ENCODE measurements at regions not wholly inside any gene's neighbourhood (a gene's known extent, or its start where the extent isn't known, plus 50 kb on each side); places are given as distances from the start of the nearest gene placed in this dataset.

DNA sequence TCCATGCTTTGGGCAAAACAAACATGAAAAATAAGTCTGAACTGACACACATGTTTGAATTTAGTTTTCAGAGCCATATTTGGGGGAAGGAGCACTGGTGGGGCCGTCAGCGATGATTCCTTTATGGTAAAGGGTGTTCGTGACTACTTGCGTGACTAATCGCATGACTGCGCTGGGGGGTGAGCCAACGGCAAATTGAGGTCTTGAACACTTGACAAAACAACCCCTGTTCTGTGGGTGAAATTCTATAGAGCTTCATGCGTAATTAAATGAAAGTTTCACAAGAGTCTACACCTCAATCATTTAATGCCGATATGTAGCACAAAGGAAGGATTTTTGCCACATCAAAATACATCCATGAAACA is 127.5 kb upstream of the CYP1B1 start:
- TF ChIP-seq, protein P1, sequence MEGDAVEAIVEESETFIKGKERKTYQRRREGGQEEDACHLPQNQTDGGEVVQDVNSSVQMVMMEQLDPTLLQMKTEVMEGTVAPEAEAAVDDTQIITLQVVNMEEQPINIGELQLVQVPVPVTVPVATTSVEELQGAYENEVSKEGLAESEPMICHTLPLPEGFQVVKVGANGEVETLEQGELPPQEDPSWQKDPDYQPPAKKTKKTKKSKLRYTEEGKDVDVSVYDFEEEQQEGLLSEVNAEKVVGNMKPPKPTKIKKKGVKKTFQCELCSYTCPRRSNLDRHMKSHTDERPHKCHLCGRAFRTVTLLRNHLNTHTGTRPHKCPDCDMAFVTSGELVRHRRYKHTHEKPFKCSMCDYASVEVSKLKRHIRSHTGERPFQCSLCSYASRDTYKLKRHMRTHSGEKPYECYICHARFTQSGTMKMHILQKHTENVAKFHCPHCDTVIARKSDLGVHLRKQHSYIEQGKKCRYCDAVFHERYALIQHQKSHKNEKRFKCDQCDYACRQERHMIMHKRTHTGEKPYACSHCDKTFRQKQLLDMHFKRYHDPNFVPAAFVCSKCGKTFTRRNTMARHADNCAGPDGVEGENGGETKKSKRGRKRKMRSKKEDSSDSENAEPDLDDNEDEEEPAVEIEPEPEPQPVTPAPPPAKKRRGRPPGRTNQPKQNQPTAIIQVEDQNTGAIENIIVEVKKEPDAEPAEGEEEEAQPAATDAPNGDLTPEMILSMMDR (IDR thresholded peaks at IDR 0.05): no peak
- Histone ChIP-seq H3K4me3 (no peak overlapping the region), H3K36me3 (no peaks in the 10 kb centered on the region), H3K9me3 (no peaks in the 10 kb centered on the region), H3K4me1 (no peaks in the 10 kb centered on the region), H3K27ac (no peak overlapping the region), H3K27me3 (ENCODE audit: low read depth) (no peaks in the 10 kb centered on the region)
- no peak for DNase-seq
- intact Hi-C loops (cut with DNase I): no loop called here
- ATAC-seq: no peak

DNA sequence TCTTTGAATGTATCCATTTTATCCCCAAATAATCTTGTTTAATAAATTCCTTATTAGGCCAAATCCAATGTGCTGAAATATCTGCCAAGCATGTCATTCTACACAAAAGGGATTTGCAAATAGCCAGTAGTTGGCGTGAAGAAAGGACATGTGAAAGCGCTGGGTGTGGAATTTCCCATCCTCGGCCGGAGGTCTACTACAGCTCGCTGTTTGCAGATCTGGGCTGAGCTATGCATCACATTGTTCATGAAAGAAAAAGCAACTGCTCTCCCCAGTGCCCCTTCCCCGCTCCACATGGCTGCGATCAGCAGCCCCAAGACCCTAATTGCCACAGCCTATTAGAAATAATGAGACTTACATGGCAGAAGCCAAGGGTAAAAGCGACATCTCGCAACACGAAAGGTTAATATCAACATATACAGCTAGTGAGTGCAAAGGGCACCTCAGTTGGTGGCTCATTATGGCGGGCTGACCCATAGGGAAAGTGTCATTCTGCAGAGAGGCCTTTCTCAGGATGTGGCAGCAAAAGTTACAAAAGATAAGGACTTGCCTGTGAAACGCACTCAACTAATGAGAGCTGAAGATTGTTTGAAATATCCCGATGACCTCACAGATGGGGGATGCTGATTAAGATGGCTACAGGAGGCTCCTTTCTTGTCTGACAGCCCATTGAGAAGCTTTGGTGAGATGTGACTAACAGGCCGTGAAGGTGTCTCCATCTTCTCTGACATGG is 126.9 kb upstream of the CYP1B1 start:
- Histone ChIP-seq H3K36me3 (no peaks in the 10 kb centered on the region), H3K4me1 (no peaks in the 10 kb centered on the region), H3K27me3 (ENCODE audit: low read depth) (no peaks in the 10 kb centered on the region), H3K9me3 (no peaks in the 10 kb centered on the region), H3K27ac (no peak overlapping the region), H3K4me3 (no peak overlapping the region)
- DNase-seq (no peak), ATAC-seq (no peak)
- TF ChIP-seq, protein P1 (IDR thresholded peaks at IDR 0.05): no peak
- intact Hi-C loops (cut with DNase I): no loop called here

DNA sequence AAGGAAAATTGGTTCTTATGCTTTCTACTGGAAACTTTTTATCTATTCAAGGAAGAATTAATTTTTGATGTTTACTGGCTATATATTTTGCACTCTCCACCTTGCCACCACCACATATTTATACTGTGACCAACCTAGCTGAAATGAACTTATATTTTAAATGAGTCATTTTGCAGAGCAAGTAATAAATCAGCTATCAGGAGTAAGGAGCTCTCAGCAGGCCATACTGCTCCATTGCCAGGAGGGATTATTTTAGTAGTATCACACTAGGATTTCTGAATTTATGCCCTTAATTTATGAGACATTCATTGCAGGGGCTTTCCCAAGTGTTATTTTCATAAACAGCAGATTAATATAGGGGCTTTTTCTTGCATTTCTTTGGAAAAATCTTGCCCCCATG is 125.8 kb upstream of the CYP1B1 start:
- Histone ChIP-seq H3K27ac (no peak overlapping the region), H3K4me1 (no peaks in the 10 kb centered on the region), H3K36me3 (no peaks in the 10 kb centered on the region), H3K4me3 (no peak overlapping the region), H3K9me3 (no peaks in the 10 kb centered on the region), H3K27me3 (ENCODE audit: low read depth) (no peaks in the 10 kb centered on the region)
- intact Hi-C loops (cut with DNase I): no loop called here
- no peak for ATAC-seq
- no peak for DNase-seq
- TF ChIP-seq, protein P1 (IDR thresholded peaks at IDR 0.05): no peak

DNA sequence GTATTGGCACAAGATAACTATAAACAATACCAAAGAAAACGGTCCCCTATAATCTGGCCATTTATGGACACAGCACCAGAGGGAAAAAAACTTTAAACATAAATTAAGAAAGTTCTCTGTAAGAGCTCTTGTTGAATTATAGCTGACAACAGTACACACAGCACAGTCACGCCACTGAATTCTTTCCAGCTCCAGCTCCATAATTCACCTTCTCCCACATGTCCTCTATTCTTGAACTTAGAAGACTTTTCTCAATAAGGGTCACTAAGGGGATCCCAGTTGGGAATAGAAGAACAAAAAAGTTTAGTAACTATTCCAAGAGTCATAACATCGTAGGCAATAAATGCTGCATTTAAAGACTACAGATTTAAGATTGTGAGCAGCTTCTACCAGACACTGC is 124.6 kb upstream of the CYP1B1 start:
- intact Hi-C loops (cut with DNase I): no loop called here
- ATAC-seq: no peak
- H3K9me3 ChIP-seq: no peaks in the 10 kb centered on the region
- no peaks in the 10 kb centered on the region for H3K4me1 ChIP-seq
- H3K4me3 ChIP-seq: no peak overlapping the region
- no peaks in the 10 kb centered on the region for H3K36me3 ChIP-seq
- H3K27ac ChIP-seq: no peak overlapping the region
- no peak for DNase-seq
- TF ChIP-seq, protein P1 (IDR thresholded peaks at IDR 0.05): no peak
- H3K27me3 ChIP-seq (ENCODE audit: low read depth): no peaks in the 10 kb centered on the region

DNA sequence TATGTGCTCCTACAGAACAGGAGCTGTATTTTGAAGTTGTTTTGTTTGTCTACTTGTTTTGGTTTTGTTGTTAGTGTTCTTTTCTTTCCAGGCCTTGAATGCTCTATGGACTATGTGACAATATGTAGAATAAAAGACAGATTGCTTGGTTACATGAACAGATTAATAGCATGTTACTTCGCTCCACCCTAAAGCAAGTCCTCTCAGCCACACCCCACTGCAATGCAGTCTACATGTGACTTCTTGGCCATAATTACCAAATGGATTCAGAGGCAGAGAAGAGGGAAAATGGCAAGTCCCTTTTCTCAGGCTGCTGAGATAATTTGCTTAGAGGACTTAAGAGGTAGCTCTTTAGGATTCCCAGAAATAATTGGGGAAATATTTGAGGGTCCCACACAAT is 123.2 kb upstream of the CYP1B1 start:
- ATAC-seq: no peak
- intact Hi-C loops (cut with DNase I): no loop called here
- Histone ChIP-seq H3K4me3 (no peak overlapping the region), H3K9me3 (no peaks in the 10 kb centered on the region), H3K4me1 (no peaks in the 10 kb centered on the region), H3K36me3 (no peaks in the 10 kb centered on the region), H3K27me3 (ENCODE audit: low read depth) (no peaks in the 10 kb centered on the region), H3K27ac (no peak overlapping the region)
- no peak for DNase-seq
- TF ChIP-seq, protein P1 (IDR thresholded peaks at IDR 0.05): no peak

Measured in lower lobe of right lung (tissue), 2 donors.